Activated T-helper 1 cell treated with anti-CD3 and anti-CD28 coated beads, Interleukin-2, amount 50 U/mL, for 16 hours (primary cell): ENCODE measurements at regions not wholly inside any gene's neighbourhood (a gene's known extent, or its start where the extent isn't known, plus 50 kb on each side); places are given as distances from the start of the nearest gene placed in this dataset.

Source experiments
- DNase-seq, 2 donors: peaks; one replicate each; pipeline ENCODE4 v3.0.0-alpha.2; 2020; ENCODE audit warnings: low read depth in 1 of 2, low spot score in 1 of 2

DNA sequence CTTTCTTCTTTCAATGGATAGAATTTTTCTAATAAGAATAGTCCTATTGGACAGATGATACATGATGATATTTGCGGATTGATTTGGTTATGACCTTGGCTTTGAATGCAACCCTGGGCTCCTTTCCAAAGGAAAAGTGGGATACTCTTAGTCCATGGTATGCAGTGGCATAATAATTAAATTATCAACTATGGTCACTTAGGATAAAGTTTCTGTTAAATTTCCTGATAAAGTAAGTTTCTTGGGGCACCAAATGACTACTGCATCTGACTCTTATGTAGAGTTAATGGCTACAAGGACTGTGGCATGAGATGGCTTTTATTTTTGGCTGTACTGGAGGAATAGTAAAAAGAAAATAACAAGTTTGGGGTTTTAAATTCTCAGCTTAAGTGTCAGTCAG is 126.7 kb downstream of the QPCT start:
- DNase-seq: no peak

DNA sequence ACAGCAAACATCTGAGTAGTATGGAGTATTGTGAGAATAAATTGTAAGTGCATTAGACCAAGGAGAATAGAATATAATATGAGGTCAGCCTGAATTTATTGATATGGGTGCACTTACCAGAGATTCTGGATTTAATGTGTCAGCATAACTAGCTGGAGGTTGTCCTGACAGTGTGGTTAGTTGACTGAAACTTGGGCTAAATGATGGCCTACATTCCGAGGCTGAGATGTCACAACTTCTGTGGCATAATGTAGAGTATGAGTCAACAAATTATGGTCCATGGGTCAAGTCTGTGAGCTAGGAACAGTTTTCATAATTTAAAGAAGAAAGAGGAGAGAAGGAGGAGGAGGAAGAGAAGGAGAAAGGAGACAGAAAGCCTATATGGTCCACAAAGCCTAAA is 127.6 kb downstream of the QPCT start:
- no peak for DNase-seq

- no peak for DNase-seq
Measured at GRCh38 chr2:37472959-37473358, 128.5 kb downstream of the QPCT start.

DNA sequence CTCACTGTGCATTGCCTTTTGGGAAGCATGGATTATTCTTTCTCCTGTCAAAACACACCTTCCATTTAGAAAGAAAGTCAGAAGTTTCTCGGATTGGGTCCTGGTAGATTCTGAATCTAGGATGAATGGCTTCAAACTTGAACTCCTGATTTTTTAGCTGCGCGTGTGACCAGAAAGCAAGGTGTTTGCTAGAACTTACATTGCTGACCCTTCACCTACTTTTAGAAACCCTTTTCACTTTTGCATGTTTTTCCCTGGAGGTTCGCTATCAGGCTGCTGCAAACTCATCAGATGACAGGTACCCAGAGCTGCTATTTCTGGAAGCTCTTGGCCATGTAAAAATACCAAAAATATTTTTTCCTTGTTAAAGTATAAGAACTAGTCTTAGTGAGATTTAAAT is 132.0 kb downstream of the QPCT start:
- DNase-seq: no peak

- no peak for DNase-seq
Measured at GRCh38 chr2:37477921-37478320, 133.5 kb downstream of the QPCT start.

- DNase-seq: no peak
Measured at GRCh38 chr2:37481244-37481643, 136.8 kb downstream of the QPCT start.

- DNase-seq: no peak
Measured at GRCh38 chr2:37489041-37489456, 144.6 kb downstream of the QPCT start.

DNA sequence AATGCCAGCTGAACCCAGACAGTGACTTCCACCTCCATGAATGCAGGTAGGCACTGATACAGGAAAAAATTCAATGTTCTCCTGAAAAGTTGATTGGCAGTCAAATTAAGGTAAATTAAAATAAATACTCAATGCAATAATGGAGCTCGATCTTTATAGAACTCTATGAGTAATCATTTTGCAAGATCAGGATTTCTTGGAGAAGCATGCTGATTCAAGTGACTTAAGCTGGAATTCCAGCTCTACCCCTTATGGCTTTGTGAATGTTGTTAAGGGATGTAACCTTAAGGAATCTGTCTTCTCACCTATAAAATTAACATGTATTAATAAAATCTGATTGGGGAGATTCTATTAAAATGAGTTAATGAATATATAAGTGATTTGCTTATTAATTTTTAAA is 145.1 kb downstream of the QPCT start:
- DNase-seq: no peak

- no peak for DNase-seq
Measured at GRCh38 chr2:37493425-37493824, 149.0 kb downstream of the QPCT start.

- no peak for DNase-seq
Measured at GRCh38 chr2:37499113-37499512, 154.7 kb downstream of the QPCT start.

DNA sequence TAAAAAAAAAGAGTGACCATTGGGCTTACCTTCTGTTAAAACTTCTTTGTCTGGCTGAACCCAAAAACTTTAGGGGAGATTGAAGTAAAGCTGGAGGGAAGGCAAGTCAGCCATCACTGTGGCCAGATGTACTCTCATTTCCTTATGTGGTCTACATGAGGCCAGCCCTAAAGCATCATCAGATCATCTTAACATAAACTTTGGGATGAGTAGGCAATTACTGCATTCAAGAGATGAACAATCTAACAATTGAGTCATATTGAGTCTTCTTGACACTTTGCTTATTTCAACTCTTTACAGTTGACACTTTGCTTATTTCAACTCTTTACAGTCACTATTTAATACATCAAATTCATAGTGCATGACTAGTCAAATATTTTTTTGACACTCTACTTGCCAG is 155.6 kb downstream of the QPCT start:
- DNase-seq: no peak

- DNase-seq: no peak
Measured at GRCh38 chr2:37501113-37501512, 156.7 kb downstream of the QPCT start.

DNA sequence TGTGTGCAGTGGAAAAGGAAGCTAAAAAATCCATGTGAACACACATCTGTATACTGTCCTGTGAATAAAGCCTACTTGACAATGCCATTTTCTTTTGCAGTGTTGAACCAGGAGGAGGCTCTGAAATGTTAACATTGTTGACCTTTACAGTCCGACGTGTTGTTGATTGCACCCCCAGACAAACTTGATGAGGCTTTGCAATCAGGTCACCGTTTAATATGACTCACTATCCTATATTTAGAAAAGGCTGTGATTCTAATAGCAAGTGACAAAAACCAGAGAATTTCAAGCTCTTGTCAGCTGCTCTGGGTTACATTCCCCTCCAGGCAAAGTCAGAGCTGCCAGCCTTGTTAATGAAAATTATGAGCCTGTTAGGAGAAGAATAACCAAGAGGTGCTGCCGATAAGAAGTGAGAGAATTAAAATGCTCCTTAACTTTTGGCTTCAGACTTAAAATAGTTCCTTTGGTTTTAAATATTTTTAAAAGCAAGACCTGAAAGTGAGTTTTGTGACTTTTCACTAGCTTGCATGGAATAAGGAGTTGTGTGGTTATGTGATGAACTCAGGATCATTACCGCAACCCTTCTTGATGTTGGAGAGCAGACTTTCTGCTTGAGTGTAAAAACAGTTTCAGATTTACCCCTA is 162.1 kb downstream of the QPCT start:
- no peak for DNase-seq

DNA sequence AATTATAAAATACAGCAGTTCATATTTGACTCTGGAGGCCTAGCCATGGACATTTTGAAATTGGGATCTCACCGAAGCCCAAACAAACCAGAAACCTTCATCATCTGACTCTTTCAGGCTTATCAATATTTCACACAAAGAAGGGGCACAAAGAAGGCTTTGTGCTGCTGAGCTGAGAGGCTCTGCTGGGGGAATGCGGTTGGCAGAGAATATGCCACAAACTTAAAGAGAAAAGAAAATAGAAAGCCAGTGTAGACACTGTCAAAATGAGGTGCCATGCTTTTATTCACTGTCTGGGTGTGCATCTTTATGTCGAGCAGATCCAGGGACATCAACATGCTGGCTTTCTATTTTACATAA is 162.6 kb downstream of the QPCT start:
- DNase-seq: no peak

- DNase-seq: no peak
Measured at GRCh38 chr2:37507703-37508102, 163.3 kb downstream of the QPCT start.

DNA sequence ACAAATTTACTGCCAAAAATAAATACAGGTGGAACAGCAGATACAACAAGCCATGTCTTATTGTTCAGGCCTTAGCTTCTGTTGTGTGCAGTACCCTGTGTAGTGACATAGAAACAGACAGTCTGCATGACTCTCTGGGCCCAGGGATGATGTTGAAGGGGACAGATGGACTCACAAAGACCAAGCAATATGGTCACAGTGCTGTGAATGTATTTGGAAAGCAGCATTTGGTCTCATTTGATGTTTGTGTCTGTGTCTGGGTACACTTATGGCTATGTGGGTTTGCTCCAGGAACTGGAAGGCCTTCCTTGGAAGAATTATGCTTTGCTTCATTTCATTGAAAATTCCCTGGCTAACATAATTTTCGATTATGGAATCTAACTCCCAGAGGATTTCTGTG is 158.5 kb downstream of the CDC42EP3 start:
- no peak for DNase-seq

GRCh38 chr2:37523814-37524362 is 147.6 kb downstream of the CDC42EP3 start:
- DNase-seq: no peak

GRCh38 chr2:37526323-37526722 is 145.1 kb downstream of the CDC42EP3 start:
- no peak for DNase-seq

GRCh38 chr2:37526856-37527255 is 144.6 kb downstream of the CDC42EP3 start:
- DNase-seq: no peak

- no peak for DNase-seq
Measured at GRCh38 chr2:37527361-37527760, 144.1 kb downstream of the CDC42EP3 start.

DNA sequence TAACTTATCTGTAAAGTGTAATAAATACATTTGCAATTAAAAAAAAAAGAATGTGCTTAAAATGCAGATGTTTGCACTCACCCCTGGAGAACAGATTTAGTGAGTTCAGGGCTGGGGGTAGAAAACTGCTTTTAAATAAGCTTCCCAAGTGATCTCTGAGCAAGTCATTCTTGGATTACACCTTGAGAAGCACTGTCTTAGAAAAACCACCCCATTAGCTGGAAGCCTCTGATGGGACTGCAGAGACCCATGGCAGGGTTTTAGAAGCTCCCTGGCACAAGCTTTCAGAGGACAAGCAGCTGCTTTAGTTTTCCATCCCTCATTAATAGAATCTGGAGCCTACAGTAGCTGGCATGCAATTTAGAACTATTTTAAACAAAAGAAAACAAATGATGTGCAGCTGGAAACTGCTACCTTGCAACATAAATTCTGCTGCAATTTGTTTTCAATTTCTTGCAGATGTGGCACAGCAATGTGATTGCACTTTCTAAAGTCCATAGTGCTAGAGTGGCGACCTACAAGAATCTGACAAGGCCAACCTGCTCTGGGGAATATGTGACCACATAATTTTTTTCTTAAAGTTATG is 141.5 kb downstream of the CDC42EP3 start:
- no peak for DNase-seq

- no peak for DNase-seq
Measured at GRCh38 chr2:37532503-37532902, 138.9 kb downstream of the CDC42EP3 start.

DNA sequence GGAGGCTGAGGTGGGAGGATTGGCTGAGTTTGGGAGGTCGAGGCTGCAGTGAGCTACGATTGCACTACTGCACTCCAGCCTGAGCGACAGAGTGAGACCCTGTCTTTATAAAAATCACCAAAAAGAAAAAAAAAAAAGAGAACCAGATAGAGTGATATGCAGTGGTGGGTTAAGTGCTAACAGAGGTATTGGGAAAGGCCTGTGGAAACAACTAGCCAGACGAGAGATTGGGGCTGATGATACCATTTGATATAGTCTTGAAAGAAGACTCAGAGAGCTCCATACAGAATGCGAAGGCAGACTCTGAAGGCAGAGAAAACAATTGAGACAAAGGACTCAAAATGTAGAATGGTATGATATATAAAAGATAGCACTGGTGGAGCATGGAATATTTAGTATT is 134.1 kb downstream of the CDC42EP3 start:
- no peak for DNase-seq
